Mesendoderm (in vitro differentiated cells): ENCODE measurements at regions not wholly inside any gene's neighbourhood (a gene's known extent, or its start where the extent isn't known, plus 50 kb on each side); places are given as distances from the start of the nearest gene placed in this dataset.

ENCODE experiments used
- DNase-seq: peaks from one replicate; pipeline ENCODE4 v3.0.0; 2013
- H2AK5ac ChIP-seq: 2 replicates; pipeline ENCODE4 v1.6.1; 2013; ENCODE audit warnings: low read length, inconsistent platforms
- H2BK120ac ChIP-seq: 2 replicates; pipeline ENCODE4 v1.6.1; 2013; ENCODE audit warnings: low read depth, mild to moderate bottlenecking, low read length, moderate library complexity, mixed read lengths
- H2BK15ac ChIP-seq: replicated peaks from 2 replicates; pipeline ENCODE4 v1.6.1; 2013; ENCODE audit warnings: low read depth, mild to moderate bottlenecking, moderate library complexity
- H2BK5ac ChIP-seq: 2 replicates; pipeline ENCODE4 v1.6.1; 2013; ENCODE audit warnings: low read length, inconsistent platforms
- H3K18ac ChIP-seq: 2 replicates; pipeline ENCODE4 v1.6.1; 2013; ENCODE audit warnings: mild to moderate bottlenecking, low read length, mixed read lengths
- H3K23ac ChIP-seq: one replicate; pipeline ENCODE4 v1.6.1; 2013; ENCODE audit warnings: low read length
- H3K27ac ChIP-seq: 2 replicates; pipeline ENCODE4 v1.5.1; 2013; ENCODE audit warnings: low read depth, mild to moderate bottlenecking, inconsistent platforms, low read length, moderate library complexity
- H3K27me3 ChIP-seq: 2 replicates; pipeline ENCODE4 v1.6.1; 2013; ENCODE audit warnings: low read length, control low read depth, mild to moderate bottlenecking, inconsistent platforms; ENCODE audit not compliant: insufficient read depth, poor library complexity
- H3K36me3 ChIP-seq: 2 replicates; pipeline ENCODE4 v1.6.1; 2013; ENCODE audit warnings: low read length, inconsistent platforms; ENCODE audit not compliant: control insufficient read depth, insufficient read depth
- H3K4ac ChIP-seq: one replicate; pipeline ENCODE4 v1.6.1; 2013; ENCODE audit warnings: low read depth, mild to moderate bottlenecking, low read length, moderate library complexity
- H3K4me1 ChIP-seq: 2 replicates; pipeline ENCODE4 v1.6.1; 2013; ENCODE audit warnings: low read depth, low read length, inconsistent platforms; ENCODE audit not compliant: control insufficient read depth
- H3K4me2 ChIP-seq: 2 replicates; pipeline ENCODE4 v1.6.1; 2013; ENCODE audit warnings: low read length
- H3K4me3 ChIP-seq: 2 replicates; pipeline ENCODE4 v1.5.1; 2013; ENCODE audit warnings: mild to moderate bottlenecking, low read length
- H3K56ac ChIP-seq: one replicate; pipeline ENCODE4 v1.6.1; 2013; ENCODE audit warnings: low read length
- H3K79me1 ChIP-seq: 2 replicates; pipeline ENCODE4 v1.6.1; 2013; ENCODE audit warnings: low read length, inconsistent platforms
- H3K79me2 ChIP-seq: 2 replicates; pipeline ENCODE4 v1.6.1; 2013; ENCODE audit warnings: mild to moderate bottlenecking, low read length; ENCODE audit not compliant: control insufficient read depth, insufficient read depth
- H3K9ac ChIP-seq: 2 replicates; pipeline ENCODE4 v1.6.1; 2013; ENCODE audit warnings: low read length, inconsistent platforms
- H4K5ac ChIP-seq: one replicate; pipeline ENCODE4 v1.6.1; 2013; ENCODE audit warnings: low read length
- H4K8ac ChIP-seq: one replicate; pipeline ENCODE4 v1.6.1; 2013; ENCODE audit warnings: low read depth, mild to moderate bottlenecking, control low read depth, low read length, moderate library complexity
- WGBS: extraction: QIAGEN DNeasy Blood & Tissue Kit; methylation state at CpG from one replicate; pipeline ENCODE4 v1.1.7; 2013; ENCODE audit warnings: low lambda C conversion rate, missing lambda C conversion rate; ENCODE audit not compliant: insufficient coverage; ENCODE audit errors: extremely low coverage; 5-methylcytosine and 5-hydroxymethylcytosine counted together

GRCh38 chr2:239778861-239779558, 246.1 kb downstream of the NDUFA10 start:
- Histone ChIP-seq H3K36me3 (no peaks in the 10 kb centered on the region), H2BK15ac (no peak overlapping the region), H3K18ac (no peak overlapping the region), H2BK5ac (no peak overlapping the region), H4K8ac (no peak overlapping the region), H3K9ac (no peak overlapping the region), H3K4me3 (no peak overlapping the region), H3K27me3 (no peaks in the 10 kb centered on the region), H3K4ac (no peak overlapping the region), H2AK5ac (no peak overlapping the region), H3K23ac (no peak overlapping the region), H4K5ac (no peak overlapping the region), H2BK120ac (no peak overlapping the region), H3K27ac (no peak overlapping the region), H3K4me2 (no peak overlapping the region), H3K4me1 (no peaks in the 10 kb centered on the region), H3K56ac (no peak overlapping the region), H3K79me1 (no peaks in the 10 kb centered on the region), H3K79me2 (no peaks in the 10 kb centered on the region)
- WGBS: no CpG with 5 or more reads among the region's 13 CpGs
- no peak for DNase-seq

- DNase-seq: no peak
Observed at GRCh38 chr2:239778042-239778851, 246.9 kb downstream of the NDUFA10 start.

GRCh38 chr2:239777219-239777618, 247.9 kb downstream of the NDUFA10 start:
- Histone ChIP-seq H2AK5ac (no peak overlapping the region), H3K18ac (no peak overlapping the region), H3K56ac (no peak overlapping the region), H3K23ac (no peak overlapping the region), H4K8ac (no peak overlapping the region), H3K36me3 (no peaks in the 10 kb centered on the region), H3K79me2 (no peaks in the 10 kb centered on the region), H3K4ac (no peak overlapping the region), H4K5ac (no peak overlapping the region), H3K27ac (no peak overlapping the region), H3K4me2 (no peak overlapping the region), H2BK5ac (no peak overlapping the region), H3K9ac (no peak overlapping the region), H2BK15ac (no peak overlapping the region), H3K79me1 (no peaks in the 10 kb centered on the region), H3K27me3 (no peaks in the 10 kb centered on the region), H2BK120ac (no peak overlapping the region), H3K4me3 (no peak overlapping the region), H3K4me1 (no peaks in the 10 kb centered on the region)
- no CpG with 5 or more reads among the region's 11 CpGs for WGBS
- no peak for DNase-seq

More at GRCh38 chr2:239778042-239778851, 246.9 kb downstream of the NDUFA10 start:
- Histone ChIP-seq H3K79me2 (no peaks in the 10 kb centered on the region), H2AK5ac (no peak overlapping the region), H3K27me3 (no peaks in the 10 kb centered on the region), H2BK15ac (no peak overlapping the region), H3K27ac (no peak overlapping the region), H3K4me1 (no peaks in the 10 kb centered on the region), H3K79me1 (no peaks in the 10 kb centered on the region), H2BK5ac (no peak overlapping the region), H3K4ac (no peak overlapping the region), H3K36me3 (no peaks in the 10 kb centered on the region), H3K4me3 (no peak overlapping the region), H3K23ac (no peak overlapping the region), H4K5ac (no peak overlapping the region), H2BK120ac (no peak overlapping the region), H3K4me2 (no peak overlapping the region), H4K8ac (no peak overlapping the region), H3K9ac (no peak overlapping the region), H3K56ac (no peak overlapping the region), H3K18ac (no peak overlapping the region)
- WGBS: no CpG with 5 or more reads among the region's 26 CpGs

- H2BK15ac ChIP-seq: no peak overlapping the region
- no peak overlapping the region for H3K4me2 ChIP-seq
- H4K8ac ChIP-seq: no peak overlapping the region
- no peak overlapping the region for H3K4ac ChIP-seq
- no peak overlapping the region for H3K18ac ChIP-seq
- no peak overlapping the region for H3K23ac ChIP-seq
- H2AK5ac ChIP-seq: no peak overlapping the region
- no peak overlapping the region for H3K4me3 ChIP-seq
- no peaks in the 10 kb centered on the region for H3K79me1 ChIP-seq
- H3K9ac ChIP-seq: no peak overlapping the region
- H3K4me1 ChIP-seq: no peaks in the 10 kb centered on the region
- no peaks in the 10 kb centered on the region for H3K36me3 ChIP-seq
- no peak overlapping the region for H2BK5ac ChIP-seq
- no peaks in the 10 kb centered on the region for H3K79me2 ChIP-seq
- no CpG with 5 or more reads among the region's 19 CpGs for WGBS
- H3K27ac ChIP-seq: no peak overlapping the region
- no peak overlapping the region for H4K5ac ChIP-seq
- no peak for DNase-seq
- no peak overlapping the region for H3K56ac ChIP-seq
- no peaks in the 10 kb centered on the region for H3K27me3 ChIP-seq
- no peak overlapping the region for H2BK120ac ChIP-seq
Observed at GRCh38 chr2:239776436-239777005, 248.6 kb downstream of the NDUFA10 start.

- Histone ChIP-seq H2BK15ac (no peak overlapping the region), H3K4ac (no peak overlapping the region), H3K4me3 (no peak overlapping the region), H4K5ac (no peak overlapping the region), H3K56ac (no peak overlapping the region), H3K36me3 (no peaks in the 10 kb centered on the region), H3K4me1 (no peaks in the 10 kb centered on the region), H3K79me2 (no peaks in the 10 kb centered on the region), H3K27ac (no peak overlapping the region), H3K9ac (no peak overlapping the region), H2BK5ac (no peak overlapping the region), H3K18ac (no peak overlapping the region), H3K23ac (no peak overlapping the region), H3K79me1 (no peaks in the 10 kb centered on the region), H2AK5ac (no peak overlapping the region), H2BK120ac (no peak overlapping the region), H3K27me3 (no peaks in the 10 kb centered on the region), H3K4me2 (no peak overlapping the region), H4K8ac (no peak overlapping the region)
- no CpG with 5 or more reads among the region's 21 CpGs for WGBS
- DNase-seq: no peak
Observed at GRCh38 chr2:239775623-239776435, 249.3 kb downstream of the NDUFA10 start.
